Tibial nerve (tissue), 3 donors: ENCODE measurements at regions not wholly inside any gene's neighbourhood (a gene's known extent, or its start where the extent isn't known, plus 50 kb on each side); places are given as distances from the start of the nearest gene placed in this dataset.

ENCODE experiments used
- CTCF ChIP-seq, 5 experiments: fragments of 200-600 bp in 3 of 5; fragments of 450-650 bp in 2 of 5; sonication (generic) in 3 of 5; IDR thresholded peaks; one replicate each; pipeline ENCODE4 v1.5.1; 2016 to 2019; ENCODE audit warnings: antibody characterized with exemption in 5 of 5, mild to moderate bottlenecking in 3 of 5, moderate library complexity in 2 of 5
- POLR2A ChIP-seq, 2 donors: fragments of 450-650 bp; IDR thresholded peaks; one replicate each; pipeline ENCODE4 v1.6.1; 2017; ENCODE audit warnings: antibody characterized with exemption in 2 of 2, mild to moderate bottlenecking in 2 of 2, moderate library complexity in 2 of 2

GRCh38 chr2:16478434-16479210 is 187.0 kb downstream of the CYRIA start:
- no peak for TF ChIP-seq CTCF (IDR thresholded peaks at IDR 0.05)
- no peak for TF ChIP-seq POLR2A (IDR thresholded peaks at IDR 0.05)
